ENCODE measurements at regions not wholly inside any gene's neighbourhood (a gene's known extent, or its start where the extent isn't known, plus 50 kb on each side); places are given as distances from the start of the nearest gene placed in this dataset.

DNA sequence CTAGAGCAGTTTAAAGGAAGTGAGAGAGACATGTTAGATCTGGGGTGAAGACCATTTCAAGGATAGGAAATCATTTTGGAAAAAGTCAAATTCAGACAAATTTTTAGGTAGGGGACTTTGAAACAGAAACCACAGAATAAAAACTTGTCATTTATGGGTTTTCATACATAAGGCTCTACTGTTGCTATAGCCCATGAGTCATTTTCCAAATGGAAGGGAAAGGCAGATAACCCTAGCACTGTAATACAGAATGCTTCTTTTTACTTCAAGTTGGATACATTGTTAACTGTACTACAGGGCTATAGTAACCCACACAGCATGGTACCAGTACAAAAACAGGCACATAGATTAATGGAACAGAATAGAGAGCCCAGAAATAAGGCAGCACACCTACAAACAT lies 455.4 kb downstream of the EBF1 start:
- no peaks in the 10 kb centered on the region for H3K9me3 ChIP-seq (ENCODE audit: control insufficient read depth, low read length)
- H4K8ac ChIP-seq (ENCODE audit: low read length) = no peak overlapping the region
- H3K36me3 ChIP-seq (ENCODE audit: control insufficient read depth in 1 of 2, insufficient read depth in 2 of 2, low read depth in 1 of 2, low read length in 2 of 2) = no peaks in the 10 kb centered on the region
- no peak overlapping the region for H3K23ac ChIP-seq (ENCODE audit: low read length in 2 of 2)
- H3K18ac ChIP-seq (ENCODE audit: low read depth in 1 of 2, low read length in 2 of 2) = no peak overlapping the region
- no peak overlapping the region for H3K9ac ChIP-seq (ENCODE audit: low read length)
- H2BK5ac ChIP-seq (ENCODE audit: low read depth, low read length, poor library complexity, severe bottlenecking) = no peak overlapping the region
- H2AK5ac ChIP-seq (ENCODE audit: low read length, severe bottlenecking) = no peak overlapping the region
- no peak overlapping the region for H2BK12ac ChIP-seq (ENCODE audit: low read length in 2 of 2)
- no peak overlapping the region for H2BK15ac ChIP-seq (ENCODE audit: low read depth, poor library complexity, severe bottlenecking)
- no peak overlapping the region for H3K4me3 ChIP-seq (ENCODE audit: insufficient read depth in 1 of 2, low read depth in 1 of 2, low read length in 2 of 2)
- DNase-seq = no peak
- H3K27me3 ChIP-seq (ENCODE audit: control insufficient read depth in 1 of 2, insufficient read depth in 1 of 2, low read length in 2 of 2) = no peaks in the 10 kb centered on the region
- H3K79me1 ChIP-seq (replicated peaks; ENCODE audit: low read length, poor library complexity, severe bottlenecking) = no peaks in the 10 kb centered on the region
- H3K4ac ChIP-seq (ENCODE audit: low read depth in 1 of 2, low read length in 2 of 2) = no peak overlapping the region
- H3K4me1 ChIP-seq (ENCODE audit: control insufficient read depth, insufficient read depth, low read depth, low read length) = peaks cover 2% of the 10 kb centered on the region
- no peak overlapping the region for H3K4me2 ChIP-seq (ENCODE audit: low read length, poor library complexity, severe bottlenecking)
- H3K27ac ChIP-seq (ENCODE audit: low read length, poor library complexity, severe bottlenecking) = no peak overlapping the region
- H2AFZ ChIP-seq (ENCODE audit: low read depth, low read length) = no peak overlapping the region
- no peak overlapping the region for H4K91ac ChIP-seq (ENCODE audit: low read length)
- H3K14ac ChIP-seq (ENCODE audit: low read length in 2 of 2) = no peak overlapping the region
- H2BK120ac ChIP-seq (ENCODE audit: low read depth, low read length) = no peak overlapping the region

DNA sequence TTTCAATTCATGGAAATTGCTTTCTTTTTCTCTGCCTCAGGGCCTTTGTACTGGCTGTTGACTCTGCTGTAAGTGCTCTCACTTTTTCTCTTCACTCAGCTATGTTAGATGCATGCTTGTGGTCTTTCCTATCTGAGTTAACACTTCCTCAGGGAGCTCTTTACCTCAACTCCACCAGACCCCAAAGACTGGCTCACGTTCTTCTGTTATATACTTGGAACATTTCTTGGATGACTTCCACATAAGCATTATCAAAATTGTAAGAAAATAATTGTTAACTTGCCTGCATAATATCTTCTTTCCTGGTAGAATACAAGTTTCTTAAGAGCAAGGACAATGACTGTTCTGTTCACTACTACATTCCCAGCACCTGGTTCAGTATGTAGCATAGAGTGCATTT lies 455.9 kb downstream of the EBF1 start:
- Histone ChIP-seq H3K9ac (ENCODE audit: low read length) (no peak overlapping the region), H2BK5ac (ENCODE audit: low read depth, low read length, poor library complexity, severe bottlenecking) (no peak overlapping the region), H3K79me1 (replicated peaks; ENCODE audit: low read length, poor library complexity, severe bottlenecking) (no peaks in the 10 kb centered on the region), H3K36me3 (ENCODE audit: control insufficient read depth in 1 of 2, insufficient read depth in 2 of 2, low read depth in 1 of 2, low read length in 2 of 2) (no peaks in the 10 kb centered on the region), H3K9me3 (ENCODE audit: control insufficient read depth, low read length) (no peaks in the 10 kb centered on the region), H3K4ac (ENCODE audit: low read depth in 1 of 2, low read length in 2 of 2) (no peak overlapping the region), H4K8ac (ENCODE audit: low read length) (no peak overlapping the region), H3K18ac (ENCODE audit: low read depth in 1 of 2, low read length in 2 of 2) (no peak overlapping the region), H2BK120ac (ENCODE audit: low read depth, low read length) (no peak overlapping the region), H3K4me2 (ENCODE audit: low read length, poor library complexity, severe bottlenecking) (no peak overlapping the region), H3K27me3 (ENCODE audit: control insufficient read depth in 1 of 2, insufficient read depth in 1 of 2, low read length in 2 of 2) (no peaks in the 10 kb centered on the region), H3K4me1 (ENCODE audit: control insufficient read depth, insufficient read depth, low read depth, low read length) (peaks cover 2% of the 10 kb centered on the region), H2BK12ac (ENCODE audit: low read length in 2 of 2) (no peak overlapping the region), H2AFZ (ENCODE audit: low read depth, low read length) (no peak overlapping the region), H4K91ac (ENCODE audit: low read length) (no peak overlapping the region), H3K14ac (ENCODE audit: low read length in 2 of 2) (no peak overlapping the region), H3K23ac (ENCODE audit: low read length in 2 of 2) (no peak overlapping the region), H2AK5ac (ENCODE audit: low read length, severe bottlenecking) (no peak overlapping the region), H2BK15ac (ENCODE audit: low read depth, poor library complexity, severe bottlenecking) (no peak overlapping the region), H3K27ac (ENCODE audit: low read length, poor library complexity, severe bottlenecking) (no peak overlapping the region), H3K4me3 (ENCODE audit: insufficient read depth in 1 of 2, low read depth in 1 of 2, low read length in 2 of 2) (no peak overlapping the region)
- DNase-seq = no peak
- WGBS = no CpG with 5 or more reads among the region's 1 CpG

DNA sequence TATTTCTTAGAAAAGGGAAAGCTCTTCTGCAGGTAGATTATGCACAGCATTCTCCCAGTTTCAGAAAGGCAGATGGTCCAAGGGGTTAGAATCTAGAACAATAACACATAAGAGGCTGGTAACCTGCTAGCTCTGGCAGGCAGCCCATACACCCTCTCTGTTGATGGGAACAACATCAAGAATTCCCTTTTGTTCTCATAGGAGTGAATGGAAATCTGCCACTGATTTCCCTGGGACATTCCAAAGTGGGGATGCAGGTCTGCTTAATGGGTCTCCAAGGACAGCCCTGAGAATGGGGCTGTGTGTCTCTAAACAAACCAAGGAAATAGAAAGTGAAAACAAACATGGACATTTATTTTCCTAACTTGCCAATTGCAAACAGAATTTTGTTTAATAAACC lies 456.8 kb downstream of the EBF1 start:
- Histone ChIP-seq H3K4me1 (ENCODE audit: control insufficient read depth, insufficient read depth, low read depth, low read length) (peaks cover 2% of the 10 kb centered on the region), H3K36me3 (ENCODE audit: control insufficient read depth in 1 of 2, insufficient read depth in 2 of 2, low read depth in 1 of 2, low read length in 2 of 2) (no peaks in the 10 kb centered on the region), H4K8ac (ENCODE audit: low read length) (no peak overlapping the region), H2BK15ac (ENCODE audit: low read depth, poor library complexity, severe bottlenecking) (no peak overlapping the region), H3K79me1 (replicated peaks; ENCODE audit: low read length, poor library complexity, severe bottlenecking) (no peaks in the 10 kb centered on the region), H3K4me2 (ENCODE audit: low read length, poor library complexity, severe bottlenecking) (no peak overlapping the region), H2AK5ac (ENCODE audit: low read length, severe bottlenecking) (no peak overlapping the region), H3K27ac (ENCODE audit: low read length, poor library complexity, severe bottlenecking) (no peak overlapping the region), H2AFZ (ENCODE audit: low read depth, low read length) (no peak overlapping the region), H2BK5ac (ENCODE audit: low read depth, low read length, poor library complexity, severe bottlenecking) (no peak overlapping the region), H4K91ac (ENCODE audit: low read length) (no peak overlapping the region), H3K18ac (ENCODE audit: low read depth in 1 of 2, low read length in 2 of 2) (no peak overlapping the region), H3K4ac (ENCODE audit: low read depth in 1 of 2, low read length in 2 of 2) (no peak overlapping the region), H3K23ac (ENCODE audit: low read length in 2 of 2) (no peak overlapping the region), H3K9me3 (ENCODE audit: control insufficient read depth, low read length) (no peaks in the 10 kb centered on the region), H2BK12ac (ENCODE audit: low read length in 2 of 2) (no peak overlapping the region), H2BK120ac (ENCODE audit: low read depth, low read length) (no peak overlapping the region), H3K27me3 (ENCODE audit: control insufficient read depth in 1 of 2, insufficient read depth in 1 of 2, low read length in 2 of 2) (no peaks in the 10 kb centered on the region), H3K9ac (ENCODE audit: low read length) (no peak overlapping the region), H3K4me3 (ENCODE audit: insufficient read depth in 1 of 2, low read depth in 1 of 2, low read length in 2 of 2) (no peak overlapping the region), H3K14ac (ENCODE audit: low read length in 2 of 2) (no peak overlapping the region)
- DNase-seq = no peak

DNA sequence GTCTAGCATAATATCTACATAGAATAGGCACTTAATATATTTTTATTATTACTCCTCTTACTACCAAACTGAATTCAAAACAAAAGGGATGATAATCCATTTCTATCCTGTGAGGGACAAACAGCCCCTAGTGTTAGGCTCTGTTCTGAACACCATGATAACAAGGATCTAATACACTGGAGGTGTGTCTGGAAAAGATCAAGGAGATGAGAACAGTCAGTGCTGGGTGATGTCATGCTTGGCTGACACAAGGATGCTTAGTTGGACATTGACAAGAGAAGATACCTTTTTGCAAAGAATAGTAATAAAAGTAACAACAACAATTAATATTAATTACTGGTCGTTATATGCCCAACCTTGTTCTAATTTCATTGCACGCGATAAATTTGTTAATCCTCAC lies 458.7 kb downstream of the EBF1 start:
- no peaks in the 10 kb centered on the region for H3K36me3 ChIP-seq (ENCODE audit: control insufficient read depth in 1 of 2, insufficient read depth in 2 of 2, low read depth in 1 of 2, low read length in 2 of 2)
- no peaks in the 10 kb centered on the region for H3K9me3 ChIP-seq (ENCODE audit: control insufficient read depth, low read length)
- H3K18ac ChIP-seq (ENCODE audit: low read depth in 1 of 2, low read length in 2 of 2) = no peak overlapping the region
- H2BK12ac ChIP-seq (ENCODE audit: low read length in 2 of 2) = no peak overlapping the region
- no peak overlapping the region for H3K14ac ChIP-seq (ENCODE audit: low read length in 2 of 2)
- H3K4me2 ChIP-seq (ENCODE audit: low read length, poor library complexity, severe bottlenecking) = no peak overlapping the region
- no peaks in the 10 kb centered on the region for H3K79me1 ChIP-seq (replicated peaks; ENCODE audit: low read length, poor library complexity, severe bottlenecking)
- no peak overlapping the region for H3K27ac ChIP-seq (ENCODE audit: low read length, poor library complexity, severe bottlenecking)
- H3K9ac ChIP-seq (ENCODE audit: low read length) = no peak overlapping the region
- H2AFZ ChIP-seq (ENCODE audit: low read depth, low read length) = no peak overlapping the region
- H2BK120ac ChIP-seq (ENCODE audit: low read depth, low read length) = no peak overlapping the region
- no peak overlapping the region for H3K4ac ChIP-seq (ENCODE audit: low read depth in 1 of 2, low read length in 2 of 2)
- H3K27me3 ChIP-seq (ENCODE audit: control insufficient read depth in 1 of 2, insufficient read depth in 1 of 2, low read length in 2 of 2) = no peaks in the 10 kb centered on the region
- peaks cover 2% of the 10 kb centered on the region for H3K4me1 ChIP-seq (ENCODE audit: control insufficient read depth, insufficient read depth, low read depth, low read length)
- H4K91ac ChIP-seq (ENCODE audit: low read length) = no peak overlapping the region
- DNase-seq = no peak
- H2BK15ac ChIP-seq (ENCODE audit: low read depth, poor library complexity, severe bottlenecking) = no peak overlapping the region
- no peak overlapping the region for H2AK5ac ChIP-seq (ENCODE audit: low read length, severe bottlenecking)
- H3K23ac ChIP-seq (ENCODE audit: low read length in 2 of 2) = no peak overlapping the region
- H3K4me3 ChIP-seq (ENCODE audit: insufficient read depth in 1 of 2, low read depth in 1 of 2, low read length in 2 of 2) = no peak overlapping the region
- no peak overlapping the region for H4K8ac ChIP-seq (ENCODE audit: low read length)
- H2BK5ac ChIP-seq (ENCODE audit: low read depth, low read length, poor library complexity, severe bottlenecking) = no peak overlapping the region
- WGBS = no CpG with 5 or more reads among the region's 3 CpGs

All from mesenchymal stem cell (in vitro differentiated cells and primary cell).